Gastrocnemius medialis (tissue), 4 donors: ENCODE measurements at regions not wholly inside any gene's neighbourhood (a gene's known extent, or its start where the extent isn't known, plus 50 kb on each side); places are given as distances from the start of the nearest gene placed in this dataset.

Source experiments
- CTCF ChIP-seq, 5 experiments: fragments of 450-650 bp in 3 of 5; fragments of 200-600 bp in 2 of 5; sonication (generic) in 2 of 5; IDR thresholded peaks in 4 of 5; conservative IDR thresholded peaks in 1 of 5; 1 replicate in 4 of 5; 2 replicates in 1 of 5; pipeline ENCODE4 v1.5.1; 2016 to 2019; ENCODE audit warnings: antibody characterized with exemption in 5 of 5, mild to moderate bottlenecking in 3 of 5, moderate library complexity in 3 of 5
- POLR2A ChIP-seq, 2 donors: fragments of 450-650 bp; IDR thresholded peaks; one replicate each; pipeline ENCODE4 v1.6.1; 2017; ENCODE audit warnings: antibody characterized with exemption in 2 of 2, mild to moderate bottlenecking in 2 of 2, moderate library complexity in 2 of 2

GRCh38 chr1:244283772-244284171 is 167.9 kb downstream of the ADSS2 start:
- TF ChIP-seq CTCF (IDR thresholded peaks at IDR 0.05 in 4 of 5, conservative IDR thresholded peaks at IDR 0.05 in 1 of 5): no peak
- TF ChIP-seq POLR2A (IDR thresholded peaks at IDR 0.05): no peak
